ENCODE measurements at regions not wholly inside any gene's neighbourhood (a gene's known extent, or its start where the extent isn't known, plus 50 kb on each side); places are given as distances from the start of the nearest gene placed in this dataset.

DNA sequence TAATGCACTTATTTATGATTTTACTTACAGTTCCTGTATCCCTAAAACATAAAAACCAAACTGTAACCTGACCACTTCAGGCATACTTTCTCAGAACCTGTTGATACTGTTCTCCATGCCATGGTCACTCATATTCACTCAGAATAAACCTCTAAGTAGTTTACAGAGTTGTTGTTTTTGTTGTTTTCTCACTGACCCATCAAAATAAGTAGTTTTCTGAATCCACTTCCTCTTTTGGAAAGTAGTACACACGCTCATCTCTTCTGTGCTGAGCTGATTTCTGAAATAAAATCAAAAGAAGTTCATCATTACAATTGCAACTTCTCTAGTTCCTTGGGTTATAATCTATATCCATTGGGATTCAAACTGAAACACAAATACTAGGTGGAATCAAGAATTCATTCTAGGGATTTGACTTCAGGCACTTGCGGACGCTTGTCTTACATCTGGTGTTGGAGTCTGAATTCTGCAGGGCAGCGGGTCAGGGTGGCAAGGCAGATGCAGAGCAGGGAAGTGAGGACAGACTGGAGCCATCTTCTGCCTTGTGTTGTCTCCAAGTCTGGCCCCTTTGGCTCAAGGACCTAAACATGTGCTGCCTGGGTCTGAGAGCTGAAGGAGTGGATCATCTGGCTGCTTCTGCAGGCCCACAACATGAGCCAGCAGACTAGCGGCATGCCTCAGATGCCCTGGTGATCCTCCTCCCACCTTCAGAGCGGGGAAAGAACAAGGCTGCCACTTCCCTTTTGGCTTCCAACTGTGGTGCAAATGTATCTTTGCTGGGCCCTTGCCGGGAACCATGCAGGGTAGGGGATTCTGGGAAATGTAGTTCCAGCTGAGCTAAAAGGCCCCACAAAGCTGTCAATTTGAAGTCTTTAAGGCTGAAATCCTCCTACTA, 167.9 kb upstream of the MYLIP start (continued):
- TF ChIP-seq, protein P1, sequence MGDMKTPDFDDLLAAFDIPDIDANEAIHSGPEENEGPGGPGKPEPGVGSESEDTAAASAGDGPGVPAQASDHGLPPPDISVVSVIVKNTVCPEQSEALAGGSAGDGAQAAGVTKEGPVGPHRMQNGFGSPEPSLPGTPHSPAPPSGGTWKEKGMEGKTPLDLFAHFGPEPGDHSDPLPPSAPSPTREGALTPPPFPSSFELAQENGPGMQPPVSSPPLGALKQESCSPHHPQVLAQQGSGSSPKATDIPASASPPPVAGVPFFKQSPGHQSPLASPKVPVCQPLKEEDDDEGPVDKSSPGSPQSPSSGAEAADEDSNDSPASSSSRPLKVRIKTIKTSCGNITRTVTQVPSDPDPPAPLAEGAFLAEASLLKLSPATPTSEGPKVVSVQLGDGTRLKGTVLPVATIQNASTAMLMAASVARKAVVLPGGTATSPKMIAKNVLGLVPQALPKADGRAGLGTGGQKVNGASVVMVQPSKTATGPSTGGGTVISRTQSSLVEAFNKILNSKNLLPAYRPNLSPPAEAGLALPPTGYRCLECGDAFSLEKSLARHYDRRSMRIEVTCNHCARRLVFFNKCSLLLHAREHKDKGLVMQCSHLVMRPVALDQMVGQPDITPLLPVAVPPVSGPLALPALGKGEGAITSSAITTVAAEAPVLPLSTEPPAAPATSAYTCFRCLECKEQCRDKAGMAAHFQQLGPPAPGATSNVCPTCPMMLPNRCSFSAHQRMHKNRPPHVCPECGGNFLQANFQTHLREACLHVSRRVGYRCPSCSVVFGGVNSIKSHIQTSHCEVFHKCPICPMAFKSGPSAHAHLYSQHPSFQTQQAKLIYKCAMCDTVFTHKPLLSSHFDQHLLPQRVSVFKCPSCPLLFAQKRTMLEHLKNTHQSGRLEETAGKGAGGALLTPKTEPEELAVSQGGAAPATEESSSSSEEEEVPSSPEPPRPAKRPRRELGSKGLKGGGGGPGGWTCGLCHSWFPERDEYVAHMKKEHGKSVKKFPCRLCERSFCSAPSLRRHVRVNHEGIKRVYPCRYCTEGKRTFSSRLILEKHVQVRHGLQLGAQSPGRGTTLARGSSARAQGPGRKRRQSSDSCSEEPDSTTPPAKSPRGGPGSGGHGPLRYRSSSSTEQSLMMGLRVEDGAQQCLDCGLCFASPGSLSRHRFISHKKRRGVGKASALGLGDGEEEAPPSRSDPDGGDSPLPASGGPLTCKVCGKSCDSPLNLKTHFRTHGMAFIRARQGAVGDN (IDR thresholded peaks at IDR 0.05) = no peak

DNA sequence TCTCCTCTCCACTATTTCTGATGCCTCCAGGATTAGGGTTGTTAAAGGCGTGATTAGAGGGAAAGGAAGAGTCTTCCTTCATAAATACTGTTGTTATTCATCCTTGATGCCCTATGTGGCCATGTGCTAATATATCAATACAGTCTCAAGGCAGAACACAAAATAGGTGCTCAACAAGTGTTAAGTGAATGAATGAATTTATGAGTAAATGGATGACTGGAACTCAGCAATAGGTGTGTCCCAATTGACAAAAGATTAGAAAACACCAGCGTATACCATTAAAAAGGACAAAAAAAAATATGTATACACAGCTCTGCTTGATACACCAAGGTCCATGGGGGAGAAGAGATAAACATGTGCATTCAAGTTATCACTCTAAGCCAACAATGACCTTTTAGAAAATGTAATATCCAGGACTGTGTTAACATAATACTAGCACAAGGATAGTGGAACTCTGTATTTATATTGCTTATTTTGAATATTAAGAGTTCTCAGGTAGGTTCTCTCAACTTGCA, 171.2 kb upstream of the MYLIP start:
- Histone ChIP-seq H3K27ac (ENCODE audit: control insufficient read depth, insufficient read depth) (no peak overlapping the region), H4K20me1 (ENCODE audit: control insufficient read depth, insufficient read depth) (no peaks in the 10 kb centered on the region), H3K9ac (ENCODE audit: control insufficient read depth, insufficient read depth, low read length) (no peak overlapping the region), H3K4me2 (ENCODE audit: control insufficient read depth, insufficient read depth) (no peak overlapping the region), H3K79me2 (ENCODE audit: control insufficient read depth, insufficient read depth, low read length) (no peaks in the 10 kb centered on the region), H3K9me3 (replicated peaks; ENCODE audit: control insufficient read depth, insufficient read depth, low read length) (no peaks in the 10 kb centered on the region; the same call in 1 of the 3 replicates), H2AFZ (ENCODE audit: control insufficient read depth, low read depth, low read length) (no peak overlapping the region), H3K4me1 (ENCODE audit: control insufficient read depth, insufficient read depth, low read length) (peaks cover 34% of the 10 kb centered on the region), H3K4me3 (no peak overlapping the region), H3K27me3 (replicated peaks in 1 of 2; ENCODE audit: control insufficient read depth in 2 of 2, insufficient read depth in 2 of 2, low read length in 1 of 2) (no peaks in the 10 kb centered on the region), H3K36me3 (ENCODE audit: control insufficient read depth in 2 of 2, insufficient read depth in 2 of 2, low read length in 1 of 2) (no peaks in the 10 kb centered on the region)
- ChIA-PET RAD21 (ENCODE audit: unreplicated experiment) (interaction anchor here (0.8 to 9.8 kb wide), 3 partner anchors 51 to 171 kb away, joined by 3 to 60 read pairs (median 5); partner anchors contain the start of gene MYLIP), CTCF (interaction anchor here (0.9 to 1.0 kb wide), 4 partner anchors 9 to 225 kb away, joined by 3 read pairs; no protein-coding TSS in a partner anchor), SMC1A (ENCODE audit: uncharacterized antibody, unreplicated experiment) (interaction anchor here (0.7 to 1.4 kb wide), 7 partner anchors 10 to 166 kb away, joined by 3 to 4 read pairs (median 3); no protein-coding TSS in a partner anchor), POLR2A (interaction anchor here (0.6 to 1.1 kb wide), 2 partner anchors 56 to 657 kb away, joined by 3 read pairs; no protein-coding TSS in a partner anchor)
- FAIRE-seq (no peak), ATAC-seq (no peak), DNase-seq (ENCODE audit: low read depth, low spot score) (no peak)
- in situ Hi-C loops (cut with MboI) = no loop called here
- 57% methylated on average over 2 of the region's 2 CpGs for WGBS (ENCODE audit: insufficient coverage, insufficient replicate concordance, low lambda C conversion rate, missing lambda C conversion rate)
- intact Hi-C loops (cut with micrococcal nuclease; ENCODE audit: unreplicated experiment) = no loop called here
- BruUV-seq (replicated peaks) = no TSS peak
- TF ChIP-seq ZSCAN29 (IDR thresholded peaks at IDR 0.05) = no peak
- no peak for TF ChIP-seq SP1 (IDR thresholded peaks at IDR 0.05; ENCODE audit: low read depth, low read length)
- no peak for TF ChIP-seq ZNF274 (IDR thresholded peaks at IDR 0.05; ENCODE audit: insufficient read depth, insufficient read length)
- TF ChIP-seq TCF3 (IDR thresholded peaks at IDR 0.05; ENCODE audit: borderline replicate concordance, insufficient read depth, low read depth, low read length) = no peak
- no peak for TF ChIP-seq MTA3 (IDR thresholded peaks at IDR 0.05; ENCODE audit: borderline replicate concordance, low read length)
- no peak for TF ChIP-seq LARP7 (IDR thresholded peaks at IDR 0.05)
- TF ChIP-seq MAX (IDR thresholded peaks at IDR 0.05; ENCODE audit: low read depth, low read length) = no peak
- TF ChIP-seq CBX5 (IDR thresholded peaks at IDR 0.05; ENCODE audit: low read depth) = no peak
- TF ChIP-seq RELA (IDR thresholded peaks at IDR 0.05; ENCODE audit: borderline replicate concordance, partially characterized antibody) = no peak
- TF ChIP-seq STAT3 (IDR thresholded peaks at IDR 0.05; ENCODE audit: low read depth, low read length) = no peak
- TF ChIP-seq PRDM15 (CRISPR knock-in tag; IDR thresholded peaks at IDR 0.05) = no peak
- no peak for TF ChIP-seq NR2F1 (conservative IDR thresholded peaks at IDR 0.05)
- TF ChIP-seq ZNF384 (IDR thresholded peaks at IDR 0.05; ENCODE audit: borderline replicate concordance, low read depth, low read length) = no peak

Measured in GM12878 (cell line).